HTERT RPE-1 (cell line): ENCODE measurements at regions not wholly inside any gene's neighbourhood (a gene's known extent, or its start where the extent isn't known, plus 50 kb on each side); places are given as distances from the start of the nearest gene placed in this dataset.

Experiments used
- in situ Hi-C: fragments of 300-500 bp; cut with MboI; formaldehyde crosslinking; loops from 4 replicates; pipeline ENCODE4 v1.14.3; 2020; ENCODE audit warnings: low sequenced_read_pairs

GRCh38 chr11:70501051-70501901, 102.9 kb downstream of the CTTN start:
- in situ Hi-C loops: no loop called here

- in situ Hi-C loops: no loop called here
These were observed 103.7 kb downstream of the CTTN start for GRCh38 chr11:70501933-70502540.

GRCh38 chr11:70502677-70503467, 104.5 kb downstream of the CTTN start:
- in situ Hi-C loops: no loop called here

DNA sequence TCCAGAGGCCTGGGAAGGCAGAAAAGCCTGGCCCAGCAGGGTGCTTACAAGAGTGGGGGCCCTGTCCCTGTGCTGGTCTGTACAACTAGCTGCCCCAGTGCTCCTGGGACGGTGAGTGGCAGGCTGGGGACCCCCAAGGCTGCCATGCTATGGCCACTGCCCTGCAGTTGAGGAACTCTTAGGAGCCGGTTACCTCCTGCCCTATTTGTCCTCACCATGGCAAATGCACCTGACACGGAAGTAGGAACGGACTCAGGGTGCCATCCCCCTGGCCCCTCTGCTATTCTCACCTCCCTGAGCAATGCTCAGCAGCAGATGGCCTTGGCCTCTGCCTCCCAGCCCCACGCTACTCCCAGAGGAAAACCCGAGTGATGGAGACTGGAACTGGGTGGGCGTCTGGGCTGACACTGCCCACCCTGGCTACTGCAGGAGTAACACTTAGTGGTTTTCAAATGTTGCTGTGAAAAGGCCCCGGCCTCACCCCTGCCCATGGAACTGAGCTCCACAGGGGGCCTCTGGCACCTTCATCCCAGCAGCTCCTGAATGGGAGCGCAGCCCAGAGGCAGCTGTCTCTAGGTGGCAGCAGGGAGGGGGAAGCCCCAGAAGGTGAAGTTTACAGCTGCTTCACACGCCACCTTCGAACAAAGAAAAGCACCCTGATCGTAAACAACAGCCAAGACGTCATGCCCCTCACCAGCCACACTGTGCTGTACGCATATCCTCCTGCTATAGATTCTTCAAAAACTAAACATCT, 105.3 kb downstream of the CTTN start:
- in situ Hi-C loops: no loop called here

GRCh38 chr11:70504246-70505020, 106.1 kb downstream of the CTTN start:
- in situ Hi-C loops: no loop called here

- in situ Hi-C loops: no loop called here
These were observed 107.0 kb downstream of the CTTN start for GRCh38 chr11:70505331-70505731.

- in situ Hi-C loops: no loop called here
These were observed 107.7 kb downstream of the CTTN start for GRCh38 chr11:70505761-70506657.

DNA sequence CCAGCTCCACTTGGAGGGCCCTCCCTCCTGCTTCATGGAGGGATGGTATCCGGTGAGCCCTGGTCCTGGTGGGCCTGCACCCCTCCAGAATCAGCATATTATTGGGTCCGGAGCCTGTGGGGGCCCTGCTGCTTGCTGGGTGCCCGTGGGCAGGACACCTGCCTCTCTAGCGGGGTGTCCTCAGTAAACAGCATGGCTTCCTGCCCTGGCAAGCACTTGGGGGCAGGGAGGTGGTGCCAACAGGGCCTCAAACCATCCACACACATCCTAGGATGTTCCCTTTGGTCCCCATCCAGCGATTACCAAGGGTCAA, 108.3 kb downstream of the CTTN start:
- in situ Hi-C loops: no loop called here

GRCh38 chr11:70506986-70507385, 108.7 kb downstream of the CTTN start:
- in situ Hi-C loops: no loop called here

- in situ Hi-C loops: no loop called here
These were observed 109.3 kb downstream of the CTTN start for GRCh38 chr11:70507466-70508230.

GRCh38 chr11:70508231-70508480, 109.8 kb downstream of the CTTN start:
- in situ Hi-C loops: no loop called here

DNA sequence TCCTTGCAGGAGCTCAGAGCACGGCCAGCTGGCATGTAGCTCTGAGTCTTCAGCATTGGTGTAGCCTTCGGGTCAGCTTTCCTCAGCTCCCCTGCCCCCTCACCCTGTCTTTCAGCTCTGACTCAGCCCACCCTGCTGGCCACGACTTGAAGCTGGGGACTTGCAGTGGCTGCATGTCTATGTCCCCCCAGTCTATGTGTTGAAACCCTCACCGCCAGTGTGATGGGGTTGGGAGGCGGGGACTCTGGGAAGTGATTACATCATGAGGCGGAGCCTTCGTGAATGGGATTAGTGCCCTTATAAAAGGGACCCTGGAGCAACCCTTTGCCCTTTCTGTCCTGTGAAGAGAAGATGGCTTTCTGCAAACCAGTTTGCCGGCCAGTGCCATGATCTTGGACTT, 111.1 kb downstream of the CTTN start:
- in situ Hi-C loops: no loop called here

- in situ Hi-C loops: no loop called here
These were observed 111.8 kb downstream of the CTTN start for GRCh38 chr11:70510106-70510505.

- in situ Hi-C loops: no loop called here
These were observed 112.2 kb downstream of the CTTN start for GRCh38 chr11:70510571-70510970.

GRCh38 chr11:70511345-70511744, 113.0 kb downstream of the CTTN start:
- in situ Hi-C loops: no loop called here

DNA sequence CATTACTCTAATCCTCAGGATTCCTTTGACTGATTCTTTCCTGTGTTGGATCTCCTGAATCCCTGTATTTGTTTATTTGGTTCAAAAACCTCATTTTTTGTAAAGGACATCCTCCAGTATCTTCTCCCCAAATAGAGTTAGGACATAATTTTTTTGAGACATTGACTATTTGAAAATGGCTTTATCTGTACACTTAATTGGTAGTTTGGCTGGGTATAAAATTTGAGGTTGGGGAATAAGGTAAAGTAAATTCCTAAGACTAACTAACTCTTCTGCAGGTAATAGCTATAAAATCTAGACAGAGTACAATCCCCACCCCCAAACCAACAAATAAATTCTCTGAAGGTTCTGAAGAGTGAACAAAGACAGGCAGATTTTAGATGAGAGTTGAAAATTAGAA, 114.4 kb downstream of the CTTN start:
- in situ Hi-C loops: no loop called here

- in situ Hi-C loops: no loop called here
These were observed 118.9 kb downstream of the CTTN start for GRCh38 chr11:70517203-70517602.

GRCh38 chr11:70517988-70518907, 119.9 kb downstream of the CTTN start:
- in situ Hi-C loops: no loop called here
